Glomerular endothelial cell (primary cell): ENCODE measurements at regions not wholly inside any gene's neighbourhood (a gene's known extent, or its start where the extent isn't known, plus 50 kb on each side); places are given as distances from the start of the nearest gene placed in this dataset.

Experiments
- DNase-seq: peaks from one replicate; pipeline ENCODE4 v3.0.0-alpha.2; 2011; ENCODE audit warnings: low read depth, low spot score; ENCODE audit errors: extremely low read depth

DNA sequence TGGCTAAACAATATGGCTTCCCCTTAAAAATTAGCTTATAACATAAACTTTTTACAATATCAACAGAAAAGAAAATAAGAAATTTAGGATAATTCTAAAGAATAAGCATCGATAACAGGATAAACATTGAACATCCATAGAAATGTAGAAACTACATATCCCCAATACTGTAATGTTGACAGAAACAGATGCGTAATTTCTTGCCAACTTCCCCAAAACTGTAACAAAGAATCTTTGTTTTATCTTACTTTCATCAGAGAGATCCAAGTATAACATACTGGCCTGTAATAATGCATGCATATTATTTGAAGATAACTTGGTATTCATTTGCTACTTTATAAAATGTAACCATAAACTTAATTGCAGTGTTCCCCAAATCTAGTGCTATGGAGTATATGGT is 339.9 kb downstream of the ARL4A start:
- no peak for DNase-seq

DNA sequence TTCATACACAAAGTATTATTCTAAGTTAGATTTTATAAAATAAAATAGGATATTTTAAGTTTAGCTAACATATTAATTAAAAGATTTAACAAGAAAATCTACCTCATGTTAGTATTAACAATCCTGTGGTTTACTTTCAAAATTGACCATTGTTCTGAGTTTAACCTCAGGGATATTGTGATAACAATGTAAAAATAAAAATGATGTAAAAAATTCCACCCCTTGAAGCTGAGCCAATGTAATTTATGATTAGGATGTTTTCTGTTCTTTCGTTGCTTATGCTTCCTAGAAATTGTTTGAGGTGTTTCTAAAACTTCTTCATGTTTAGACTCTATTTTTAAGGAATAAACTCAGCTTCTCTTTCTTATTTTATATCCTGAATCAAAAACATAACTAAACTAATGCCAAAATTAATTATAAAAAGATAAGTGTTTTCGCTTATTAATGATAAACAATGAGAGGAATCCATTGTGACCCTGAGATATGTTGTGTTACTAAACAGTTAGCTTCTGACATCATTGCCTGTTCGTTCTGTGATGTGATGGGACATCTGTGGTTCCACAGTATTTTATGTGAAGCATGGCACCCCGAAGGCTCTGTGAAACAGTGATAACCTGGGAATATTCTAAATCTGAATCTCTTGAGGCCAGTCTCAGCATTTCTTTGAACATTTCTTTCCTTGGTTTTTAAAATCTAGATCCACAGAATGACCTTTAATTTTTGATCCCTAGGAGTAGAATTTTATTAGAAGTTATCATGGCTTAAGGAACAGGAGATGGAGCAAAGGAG is 340.8 kb downstream of the ARL4A start:
- no peak for DNase-seq

DNA sequence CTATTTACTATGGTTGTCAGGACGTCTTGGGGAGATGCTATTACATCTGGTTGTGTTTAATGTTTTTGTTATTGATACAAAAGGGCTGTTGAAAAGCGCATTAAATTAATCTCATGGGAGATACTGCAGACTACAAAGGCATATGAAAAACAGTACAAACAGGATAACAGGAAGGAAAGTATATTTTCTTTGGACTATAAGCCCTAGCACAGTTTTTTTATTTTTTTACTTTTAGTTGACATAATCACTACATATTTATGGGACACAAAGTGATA is 341.3 kb downstream of the ARL4A start:
- no peak for DNase-seq

DNA sequence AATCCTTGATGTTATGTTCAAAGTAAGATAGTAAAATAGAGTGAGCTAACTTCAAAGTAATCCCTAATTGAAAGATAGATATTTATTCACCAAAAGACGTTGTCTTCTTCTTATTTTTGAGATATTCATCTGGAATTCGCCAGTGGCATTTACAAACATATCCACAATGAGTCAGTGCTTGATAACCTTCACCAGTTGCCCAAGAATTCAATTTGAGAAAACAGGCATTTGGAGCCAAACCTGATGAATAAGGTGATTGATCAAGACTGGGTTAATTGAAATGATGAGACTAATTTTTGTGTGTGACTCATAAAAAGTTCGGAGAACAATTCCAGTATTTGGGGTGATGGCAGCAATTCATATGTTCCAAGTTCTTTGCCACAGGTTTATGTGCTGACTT is 344.0 kb downstream of the ARL4A start:
- no peak for DNase-seq

DNA sequence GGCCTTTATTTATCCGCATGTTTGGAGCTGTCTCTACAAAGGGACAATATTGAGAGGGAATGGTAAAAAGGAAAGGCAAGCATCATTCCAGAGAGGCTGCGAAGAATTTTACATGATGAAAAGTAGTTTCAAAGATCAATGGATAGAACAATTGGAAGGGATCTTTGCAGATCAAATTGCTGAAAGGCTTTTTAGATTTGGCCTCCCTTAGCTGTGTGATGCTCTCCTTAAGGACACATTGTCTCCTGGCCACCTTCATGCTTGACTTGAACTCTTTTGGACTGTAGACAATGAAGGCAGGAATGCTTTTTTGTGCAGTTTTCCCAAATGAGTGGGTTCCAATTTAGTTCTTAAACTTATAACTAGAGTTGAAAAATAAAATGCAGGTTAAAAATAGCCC is 344.7 kb downstream of the ARL4A start:
- DNase-seq, result no peak

DNA sequence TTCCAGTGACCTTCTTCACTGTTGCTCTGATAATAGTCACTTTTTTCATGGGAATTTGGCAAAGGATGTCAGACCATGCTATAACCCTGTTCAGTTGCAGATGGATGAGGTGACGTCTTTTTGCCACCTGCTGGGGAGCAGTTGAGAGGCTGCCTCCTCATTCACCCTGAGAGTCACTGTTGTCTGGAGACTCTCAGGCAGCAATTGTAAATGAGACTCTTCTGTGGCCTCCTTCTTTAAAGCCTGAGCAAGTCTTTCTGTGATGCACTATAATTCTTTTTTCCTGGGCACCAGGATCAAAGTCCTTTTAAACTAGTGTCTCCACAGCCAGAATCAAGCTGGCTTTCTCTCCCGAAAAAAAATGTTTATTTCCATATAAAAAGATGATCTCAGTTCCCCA is 345.1 kb downstream of the ARL4A start:
- DNase-seq, result no peak

DNA sequence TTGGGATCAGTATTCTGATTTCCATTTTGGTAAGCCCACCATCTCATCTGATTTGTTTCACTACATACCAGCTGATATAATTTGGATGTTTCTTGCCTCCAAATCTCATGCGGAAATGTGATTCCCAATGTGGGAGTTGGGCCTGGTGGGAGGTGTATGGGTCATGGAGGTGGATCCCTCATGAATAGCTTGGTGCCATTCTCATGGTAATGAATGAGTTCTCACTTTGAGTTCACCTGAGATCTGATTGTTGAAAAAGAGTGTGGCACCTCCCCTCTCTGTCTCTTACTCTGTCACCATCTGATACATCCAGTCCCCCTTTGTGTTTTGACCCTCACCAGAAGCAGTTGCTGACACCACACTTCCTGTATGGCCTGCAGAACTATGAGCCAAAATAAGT is 347.3 kb downstream of the ARL4A start:
- DNase-seq, result no peak

DNA sequence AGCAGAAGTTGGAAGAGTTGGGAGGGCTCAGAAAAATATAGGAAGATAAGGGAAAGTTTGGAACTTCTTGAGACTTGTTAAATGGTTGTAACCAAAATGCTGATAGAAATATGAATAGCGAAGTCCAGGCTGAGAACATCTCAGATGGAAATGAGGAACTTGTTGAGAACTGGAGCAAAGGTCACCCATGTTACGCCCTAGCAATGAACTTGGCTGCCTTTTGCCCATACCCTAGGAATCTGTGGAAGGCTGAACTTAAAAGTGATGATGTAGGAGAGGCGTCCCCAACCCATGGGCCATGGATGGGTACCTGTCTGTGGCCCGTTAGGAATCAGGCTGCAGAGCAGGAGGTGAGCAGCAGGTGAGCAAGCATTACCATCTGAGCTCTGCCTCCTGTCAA is 347.8 kb downstream of the ARL4A start:
- no peak for DNase-seq

DNA sequence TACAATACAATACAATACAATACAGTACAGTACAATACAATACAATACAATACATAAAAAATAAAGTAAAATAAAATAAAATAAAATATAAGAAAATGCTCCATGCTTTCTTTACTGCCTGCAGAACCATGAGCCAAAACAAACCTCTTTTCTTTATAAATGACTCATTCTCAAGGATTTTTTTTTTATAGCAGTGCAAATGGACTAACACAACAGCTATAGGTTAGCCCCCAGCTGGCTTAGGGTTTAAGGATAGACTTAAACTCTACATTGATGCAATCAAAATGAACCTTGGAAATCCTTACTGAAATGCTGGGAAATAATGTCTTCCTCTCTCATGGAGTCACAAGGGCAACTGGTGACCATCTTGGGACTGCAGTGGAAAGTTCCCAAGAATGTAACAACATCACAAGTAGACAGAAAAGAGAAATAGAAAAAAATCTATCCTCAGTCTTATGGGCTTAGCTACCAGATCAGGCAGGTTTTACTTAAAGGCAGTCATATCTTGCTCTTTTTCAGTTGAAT is 348.9 kb downstream of the ARL4A start:
- DNase-seq, result no peak

DNA sequence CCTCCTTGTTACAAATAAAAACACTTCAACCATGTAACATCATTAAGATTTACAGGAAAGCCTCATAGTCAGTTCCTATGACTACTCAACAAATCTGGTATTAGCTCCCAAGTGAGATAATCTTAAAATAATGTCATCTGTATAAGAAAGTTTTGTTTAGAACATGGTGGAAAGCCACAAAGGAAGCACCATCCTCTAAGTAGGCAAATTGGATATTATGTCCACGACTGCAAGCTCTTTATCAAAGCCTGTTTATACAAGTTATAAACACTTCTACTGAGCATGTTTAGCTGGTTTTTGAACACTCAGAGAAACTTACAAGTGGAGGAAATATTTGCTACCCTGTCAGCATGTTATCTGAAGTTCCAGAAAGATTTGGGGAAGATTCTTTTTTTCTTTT is 349.8 kb downstream of the ARL4A start:
- DNase-seq, result no peak

DNA sequence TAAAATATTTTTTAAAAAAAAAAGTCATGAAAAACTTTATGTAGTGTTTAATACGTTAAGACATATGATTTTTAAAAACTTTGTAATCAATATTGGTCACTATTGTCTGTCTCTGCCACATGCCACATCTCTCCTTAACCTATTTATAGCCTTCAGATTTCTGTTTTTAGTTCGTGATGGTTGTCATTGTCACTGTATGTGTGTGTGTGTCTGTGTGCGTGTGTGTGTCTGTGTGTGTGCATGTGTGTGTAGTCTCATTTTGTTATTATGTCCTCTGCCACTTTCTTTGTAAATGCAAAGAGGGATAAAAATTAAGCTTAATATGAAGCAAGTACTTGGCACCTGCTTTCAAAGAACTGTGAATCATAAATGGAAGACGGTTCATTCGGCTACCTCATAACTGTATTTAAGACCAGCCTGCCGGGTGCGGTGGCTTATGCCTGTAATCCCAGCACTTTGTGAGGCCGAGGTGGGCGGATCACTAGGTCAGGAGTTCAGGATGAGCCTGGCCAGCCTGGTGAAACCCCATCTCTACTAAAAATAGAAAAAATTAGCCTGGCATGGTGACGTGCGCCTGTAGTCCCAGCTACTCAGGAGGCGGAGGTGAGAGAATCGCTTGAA is 354.0 kb downstream of the ARL4A start:
- DNase-seq, result no peak

DNA sequence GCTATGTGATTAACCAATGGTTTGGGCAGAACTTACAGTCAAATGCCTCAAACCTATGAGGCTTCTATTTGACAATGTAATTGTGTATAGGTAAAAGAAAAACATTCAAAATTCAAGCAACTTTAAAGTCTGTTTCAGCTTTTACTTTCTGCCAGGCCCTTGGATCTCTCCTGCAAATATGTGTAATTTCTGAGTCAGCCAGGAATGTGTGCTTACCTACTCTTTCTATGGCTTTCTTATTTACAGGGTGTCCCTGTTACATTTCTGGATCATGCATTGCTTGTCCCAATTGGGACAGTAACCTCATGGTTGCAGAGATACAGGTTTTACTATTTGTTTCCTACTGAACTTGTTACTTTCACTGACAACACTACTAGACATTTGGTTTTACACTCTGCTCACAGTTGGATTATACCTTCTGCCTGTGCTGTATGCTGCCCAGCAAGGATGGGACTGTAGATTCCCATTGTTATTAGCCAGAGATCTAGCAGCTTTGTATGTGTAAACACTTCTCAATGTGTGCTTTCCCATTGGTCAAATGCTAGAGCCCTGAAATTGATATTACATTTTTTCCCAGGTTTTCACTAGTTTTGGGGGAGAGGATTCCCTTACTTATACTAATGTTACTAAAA is 355.3 kb downstream of the ARL4A start:
- DNase-seq, result no peak

DNA sequence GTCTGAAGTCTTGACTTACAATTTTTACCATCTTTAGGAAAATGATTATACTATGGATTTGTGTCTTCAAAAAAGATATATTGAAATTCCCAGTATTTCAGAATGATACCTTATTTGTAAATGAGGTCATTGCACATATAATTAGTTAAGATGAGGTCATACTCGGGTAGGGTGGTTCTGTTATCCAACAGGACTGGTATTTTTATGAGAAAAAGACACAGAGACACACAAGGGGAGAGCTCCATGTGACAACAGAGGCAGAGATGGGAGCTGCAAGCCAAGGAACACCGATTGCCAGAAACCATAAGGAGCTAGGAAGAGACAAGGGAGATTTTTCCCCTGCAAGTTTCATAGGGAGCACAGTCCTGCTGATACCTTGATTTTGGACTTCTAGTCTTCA is 356.9 kb downstream of the ARL4A start:
- DNase-seq, result no peak

DNA sequence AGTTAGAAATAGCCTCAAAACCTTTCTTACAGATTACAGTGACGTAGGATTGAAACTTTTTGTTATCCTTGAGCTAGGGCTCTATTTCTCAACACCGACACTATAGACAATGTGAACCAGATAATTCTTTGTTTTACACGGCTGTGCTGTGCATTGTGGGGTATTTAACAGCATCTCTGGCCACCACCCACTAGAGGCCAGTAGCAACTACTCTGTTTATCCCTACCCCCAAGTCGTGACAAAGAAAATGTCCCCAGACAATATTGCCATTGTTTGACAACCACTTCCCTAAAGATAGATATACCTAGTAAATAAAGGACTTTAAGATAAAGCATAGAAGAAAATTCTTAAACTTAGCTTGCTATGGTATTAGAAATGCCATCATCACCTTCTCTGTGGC is 359.6 kb downstream of the ARL4A start:
- no peak for DNase-seq

DNA sequence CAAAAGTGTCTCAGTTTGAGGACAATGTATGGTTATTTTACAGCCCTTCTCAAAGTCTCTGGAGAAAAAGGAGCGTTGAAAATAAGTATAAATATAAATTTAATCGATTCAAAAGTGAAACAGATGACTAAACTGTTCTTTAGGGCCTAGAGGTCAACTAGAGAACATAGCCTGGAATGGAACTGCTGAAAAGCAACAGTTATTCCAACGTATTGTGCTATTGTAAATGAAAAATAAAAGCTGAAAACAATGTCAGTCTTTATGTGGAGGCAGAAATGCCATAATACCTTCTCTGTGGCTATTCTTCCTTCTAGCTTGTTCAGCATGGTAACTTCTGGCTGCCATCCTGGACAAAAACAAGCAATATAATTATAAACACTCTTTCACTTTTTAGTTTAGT is 362.5 kb downstream of the ARL4A start:
- DNase-seq, result no peak

DNA sequence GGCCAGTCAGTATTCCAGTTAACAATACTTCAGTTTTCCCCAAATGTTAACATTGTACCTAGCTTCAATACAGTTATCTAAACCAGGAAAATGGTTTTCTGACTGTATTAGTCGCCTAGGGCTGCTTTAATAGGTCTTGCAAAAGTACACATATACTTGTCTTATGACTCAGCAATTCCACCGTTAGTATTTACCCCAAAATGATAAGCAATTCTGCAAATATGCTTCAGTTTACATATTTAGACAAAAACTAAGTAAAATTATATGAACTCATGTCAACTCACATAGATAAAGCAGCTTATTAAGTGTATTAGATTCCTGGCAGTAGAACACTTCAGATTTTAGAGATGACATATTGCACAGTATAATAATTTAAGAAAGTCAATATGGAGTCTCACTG is 363.3 kb downstream of the ARL4A start:
- no peak for DNase-seq

DNA sequence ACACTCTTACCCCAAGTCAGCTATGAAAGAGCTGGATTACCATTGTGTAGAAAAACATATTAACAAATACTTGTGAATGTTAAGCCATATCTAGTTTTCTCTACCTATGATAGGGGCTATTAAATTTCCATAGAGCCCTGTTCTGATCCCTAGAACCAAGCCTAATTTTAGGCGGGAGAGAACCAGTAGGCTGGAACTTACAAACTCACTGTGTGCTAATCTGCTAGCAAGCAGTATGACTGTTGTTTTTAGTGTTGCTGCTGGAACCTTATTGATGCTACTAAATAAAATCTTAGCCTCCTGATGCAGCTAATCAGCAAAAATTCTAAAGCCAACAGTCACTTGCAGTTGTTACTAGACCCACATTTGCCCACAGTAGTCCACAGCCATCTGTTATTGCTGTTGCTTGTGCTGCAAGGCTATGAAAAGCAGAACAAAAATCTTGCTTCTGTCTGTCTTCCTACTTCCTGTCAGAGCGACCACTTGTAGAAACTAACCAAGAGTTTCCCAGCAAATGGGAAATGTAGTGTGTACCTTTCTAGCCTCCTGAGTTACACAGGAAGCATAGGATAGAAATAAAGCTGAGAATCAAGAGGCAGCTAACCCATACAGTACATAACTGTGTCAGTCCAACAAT is 368.4 kb downstream of the ARL4A start:
- DNase-seq, result no peak

DNA sequence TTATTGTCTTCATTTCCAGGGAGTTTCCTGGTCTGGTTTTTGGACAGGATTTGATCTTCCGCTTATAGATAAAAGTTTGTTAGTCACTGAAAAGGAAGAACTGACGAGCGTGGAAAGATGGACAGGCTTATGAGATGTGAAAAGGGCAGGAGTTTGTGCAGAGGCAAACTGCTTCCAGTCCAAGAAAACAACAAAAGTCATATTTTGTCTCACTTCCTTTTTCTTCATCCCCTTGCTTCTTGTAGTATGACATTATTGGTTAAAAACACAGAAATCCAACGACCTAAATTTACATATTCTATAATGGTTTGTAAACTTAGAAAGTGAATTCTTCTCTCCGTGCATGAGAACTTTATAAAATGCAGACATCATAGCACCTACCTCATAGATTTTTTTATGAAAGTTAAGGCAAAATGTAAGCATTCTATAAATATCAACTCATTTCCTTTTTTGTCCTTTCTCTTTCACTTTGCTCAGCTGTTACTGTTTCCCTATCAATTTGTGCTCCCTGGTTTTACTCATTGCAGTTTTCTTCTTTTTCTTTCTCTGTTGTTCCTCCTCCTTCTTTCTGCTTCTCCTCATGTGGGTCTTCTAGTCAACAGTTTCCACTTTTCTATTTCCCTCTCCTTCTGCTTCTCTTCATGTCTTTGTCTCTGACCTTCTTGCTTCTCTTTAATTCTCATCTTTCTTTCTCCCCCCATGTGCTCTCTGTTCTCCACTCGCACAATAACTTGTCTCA is 370.2 kb downstream of the ARL4A start:
- DNase-seq, result peak; percentile 16

DNA sequence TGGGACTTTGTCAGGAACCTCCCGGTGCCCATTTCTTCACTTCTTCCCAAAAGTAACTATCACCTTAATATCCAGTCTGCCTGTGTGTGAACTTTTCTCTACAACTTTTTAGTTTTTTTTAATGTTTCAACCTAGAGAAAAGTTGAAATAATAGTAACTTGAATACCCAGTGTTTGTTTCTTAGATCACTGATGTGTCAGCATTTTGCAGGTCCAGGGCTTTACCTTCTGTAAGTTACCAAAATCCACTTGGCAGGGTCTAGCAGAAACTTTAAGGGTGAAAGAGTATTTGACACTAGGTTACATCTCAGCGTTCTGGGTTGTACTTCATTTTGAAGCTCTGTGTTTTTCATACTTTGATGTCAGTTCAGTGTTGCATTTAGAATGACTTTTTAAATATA is 372.7 kb downstream of the ARL4A start:
- no peak for DNase-seq

DNA sequence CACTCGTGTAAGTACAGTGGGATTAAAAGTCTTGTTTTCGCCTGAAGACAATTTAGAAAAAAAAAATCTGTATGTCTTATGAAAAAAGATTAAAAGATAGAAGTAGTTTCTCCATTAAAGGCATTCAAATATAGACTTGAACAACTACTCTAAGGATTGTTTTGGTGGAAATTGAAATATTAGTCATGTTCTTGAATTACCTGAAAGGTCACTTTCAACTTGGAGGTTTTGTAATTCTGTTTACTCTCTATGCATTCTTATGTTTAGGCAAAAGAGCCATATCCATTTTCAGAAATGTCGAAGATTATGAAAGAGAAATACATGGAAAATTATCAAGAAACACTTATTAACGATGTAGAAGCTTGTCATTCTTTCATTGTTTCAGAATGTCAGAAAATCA is 373.7 kb downstream of the ARL4A start:
- DNase-seq, result no peak

DNA sequence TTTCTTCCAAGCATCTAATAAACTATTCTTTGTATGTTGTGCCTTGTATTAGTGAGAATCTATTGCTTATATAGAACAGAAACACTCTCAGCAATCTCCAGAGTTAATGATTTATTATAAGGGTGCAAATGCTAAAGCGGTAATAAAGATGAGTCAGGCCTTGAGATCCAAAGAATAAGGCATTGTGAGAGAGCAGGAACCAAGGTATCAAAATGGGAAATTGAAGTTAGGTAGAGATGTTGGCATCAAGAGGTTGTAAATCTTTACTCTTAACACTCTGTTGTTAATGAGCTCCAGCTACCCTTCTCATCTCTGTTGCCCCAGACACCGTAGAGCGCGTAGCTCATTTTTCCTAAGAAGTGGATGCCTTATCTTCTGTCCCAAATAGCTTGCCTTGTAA is 375.2 kb downstream of the ARL4A start:
- no peak for DNase-seq
